CD14-positive monocyte (primary cell): ENCODE measurements at regions not wholly inside any gene's neighbourhood (a gene's known extent, or its start where the extent isn't known, plus 50 kb on each side); places are given as distances from the start of the nearest gene placed in this dataset.

Experiments used
- DNase-seq, 3 donors: peaks; one replicate each; pipeline ENCODE4 v3.0.0-alpha.2; 2011 to 2022
- H2AFZ ChIP-seq: 2 replicates; pipeline ENCODE4 v1.6.0; 2012; ENCODE audit warnings: mild to moderate bottlenecking, low read depth, low read length, inconsistent platforms; ENCODE audit not compliant: insufficient read depth, poor library complexity, severe bottlenecking
- H3K27ac ChIP-seq, 2 donors: 1 replicate in 1 of 2; 2 replicates in 1 of 2; pipeline ENCODE4 v1.5.1; 2012 to 2013; ENCODE audit warnings: low read length in 2 of 2, control low read depth in 1 of 2, inconsistent platforms in 1 of 2, low read depth in 1 of 2, mild to moderate bottlenecking in 1 of 2
- H3K27me3 ChIP-seq, 2 donors: one replicate each; pipeline versions ENCODE4 v1.6.0 to v1.6.1; 2011 to 2013; ENCODE audit warnings: low read length in 2 of 2; ENCODE audit not compliant: control insufficient read depth in 2 of 2, insufficient read depth in 2 of 2
- H3K36me3 ChIP-seq, 2 donors: replicated peaks in 1 of 2; 1 replicate in 1 of 2; 2 replicates in 1 of 2; pipeline versions ENCODE4 v1.5.1 to v1.6.1; 2012 to 2013; ENCODE audit warnings: low read length in 2 of 2, control low read depth in 1 of 2, inconsistent platforms in 1 of 2, mild to moderate bottlenecking in 1 of 2; ENCODE audit not compliant: insufficient read depth in 2 of 2, control insufficient read depth in 1 of 2
- H3K4me1 ChIP-seq, 2 donors: 1 replicate in 1 of 2; 2 replicates in 1 of 2; pipeline versions ENCODE4 v1.5.1 to v1.6.1; 2012 to 2013; ENCODE audit warnings: low read length in 2 of 2, control low read depth in 1 of 2, inconsistent platforms in 1 of 2, mild to moderate bottlenecking in 1 of 2, moderate library complexity in 1 of 2; ENCODE audit not compliant: insufficient read depth in 2 of 2, control insufficient read depth in 1 of 2
- H3K4me2 ChIP-seq: replicated peaks from 2 replicates; pipeline ENCODE3; 2012; ENCODE audit warnings: low read length, moderate library complexity, mild to moderate bottlenecking; ENCODE audit not compliant: poor library complexity, severe bottlenecking; ENCODE audit errors: extremely low read depth
- H3K4me3 ChIP-seq, 3 experiments: fragments of 200-600 bp in 1 of 3; sonication (generic) in 1 of 3; replicated peaks in 1 of 3; 1 replicate in 2 of 3; 2 replicates in 1 of 3; pipeline ENCODE4 v1.5.1; 2011 to 2013; ENCODE audit warnings: low read length in 3 of 3, mild to moderate bottlenecking in 3 of 3, control low read depth in 2 of 3, low read depth in 2 of 3, inconsistent platforms in 1 of 3, moderate library complexity in 1 of 3
- H3K79me2 ChIP-seq: 2 replicates; pipeline ENCODE4 v1.6.0; 2012; ENCODE audit warnings: mild to moderate bottlenecking, control low read depth, inconsistent platforms, low read length, moderate library complexity; ENCODE audit not compliant: insufficient read depth
- H3K9ac ChIP-seq: 2 replicates; pipeline ENCODE4 v1.6.0; 2017; ENCODE audit warnings: low read length, mild to moderate bottlenecking; ENCODE audit not compliant: insufficient read depth, poor library complexity, severe bottlenecking
- H3K9me3 ChIP-seq, 2 donors: replicated peaks in 1 of 2; 1 replicate in 1 of 2; 2 replicates in 1 of 2; pipeline versions ENCODE4 v1.5.1 to v1.6.1; 2012 to 2013; ENCODE audit warnings: low read length in 2 of 2, control low read depth in 1 of 2; ENCODE audit not compliant: control insufficient read depth in 1 of 2, insufficient read depth in 1 of 2
- H4K20me1 ChIP-seq: 2 replicates; pipeline ENCODE4 v1.6.0; 2012; ENCODE audit warnings: mild to moderate bottlenecking, low read length, control low read depth, moderate library complexity; ENCODE audit not compliant: insufficient read depth
- H3K27ac Mint-ChIP-seq, 7 donors: one replicate each; pipeline ENCODE4 v1.8.0; 2020; ENCODE audit warnings: mild to moderate bottlenecking in 7 of 7, mixed read lengths in 7 of 7, moderate library complexity in 6 of 7, inconsistent platforms in 2 of 7
- H3K27me3 Mint-ChIP-seq, 3 donors: one replicate each; pipeline ENCODE4 v1.8.0; 2021 to 2022; ENCODE audit warnings: low read depth in 3 of 3, mild to moderate bottlenecking in 3 of 3, mixed read lengths in 3 of 3, moderate library complexity in 3 of 3, inconsistent platforms in 1 of 3
- H3K36me3 Mint-ChIP-seq, 2 donors: one replicate each; pipeline ENCODE4 v1.8.0; 2020; ENCODE audit warnings: mixed read lengths in 2 of 2, inconsistent platforms in 1 of 2, mild to moderate bottlenecking in 1 of 2
- H3K4me1 Mint-ChIP-seq: one replicate; pipeline ENCODE4 v1.8.0; 2020; ENCODE audit warnings: mild to moderate bottlenecking, mixed read lengths
- H3K4me3 Mint-ChIP-seq, 2 donors: one replicate each; pipeline ENCODE4 v1.8.0; 2020; ENCODE audit warnings: mild to moderate bottlenecking in 2 of 2, mixed read lengths in 2 of 2, moderate library complexity in 1 of 2
- H3K9me3 Mint-ChIP-seq, 7 donors: one replicate each; pipeline ENCODE4 v1.8.0; 2020 to 2022; ENCODE audit warnings: mixed read lengths in 7 of 7, mild to moderate bottlenecking in 6 of 7, moderate library complexity in 6 of 7, inconsistent platforms in 2 of 7
- WGBS: methylation state at CpG from one replicate; pipeline ENCODE4 v1.1.5; 2013; ENCODE audit warnings: missing lambda C conversion rate; ENCODE audit not compliant: insufficient coverage; 5-methylcytosine and 5-hydroxymethylcytosine counted together
- intact Hi-C, 2 donors: fragments of 100-400 bp; cut with micrococcal nuclease; formaldehyde crosslinking; loops; one replicate each; pipeline versions ENCODE4 v1.15.0 to v1.15.1; 2023
- TF ChIP-seq, protein P1 (sequence below): fragments of 200-600 bp; IDR thresholded peaks from one replicate; pipeline ENCODE4 v1.8.0; 2022; ENCODE audit warnings: antibody characterized with exemption, mild to moderate bottlenecking

DNA sequence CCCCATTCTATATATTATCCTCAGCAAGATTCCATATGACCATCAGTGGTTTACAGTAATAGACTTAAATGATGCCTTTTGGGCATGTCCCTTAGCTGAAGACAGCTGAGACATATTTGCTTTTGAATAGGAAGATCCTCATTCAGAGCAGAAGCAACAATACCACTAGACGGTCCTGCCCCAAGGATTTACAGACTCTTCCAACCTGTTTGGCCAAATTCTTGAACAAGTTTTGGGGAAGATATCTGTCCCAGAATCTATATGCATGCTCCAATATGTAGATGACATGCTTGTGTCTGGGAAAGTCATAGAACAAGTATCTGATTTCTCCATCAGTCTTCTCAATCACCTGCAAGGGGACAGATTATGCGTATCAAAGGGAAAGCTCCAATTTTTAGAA lies 137.1 kb upstream of the RMP24 start:
- peak in 1 of 3 donors; percentile 44 for DNase-seq
- Histone ChIP-seq H3K36me3 (no peaks in the 10 kb centered on the region), H4K20me1 (no peaks in the 10 kb centered on the region), H3K4me1 (peaks cover 63 to 77% of the 10 kb centered on the region in 2 donors), H3K27me3 (no peaks in the 10 kb centered on the region), H3K27ac (peak overlapping the region in 1 of 2 donors; percentile 73), H3K9ac (no peak overlapping the region), H3K79me2 (no peaks in the 10 kb centered on the region), H2AFZ (no peak overlapping the region), H3K4me3 (peak overlapping the region in 1 of 3 experiments; percentile 41), H3K4me2 (peak overlapping the region; percentile 51), H3K9me3 (peaks cover 7 to 10% of the 10 kb centered on the region in 2 donors)
- intact Hi-C loops, result loop anchor here (5.0 to 10.0 kb wide), 2 partner anchors 33 to 229 kb away; partner anchors contain the start of gene RPRD1A (in 1 of the 2)
- TF ChIP-seq, protein P1, sequence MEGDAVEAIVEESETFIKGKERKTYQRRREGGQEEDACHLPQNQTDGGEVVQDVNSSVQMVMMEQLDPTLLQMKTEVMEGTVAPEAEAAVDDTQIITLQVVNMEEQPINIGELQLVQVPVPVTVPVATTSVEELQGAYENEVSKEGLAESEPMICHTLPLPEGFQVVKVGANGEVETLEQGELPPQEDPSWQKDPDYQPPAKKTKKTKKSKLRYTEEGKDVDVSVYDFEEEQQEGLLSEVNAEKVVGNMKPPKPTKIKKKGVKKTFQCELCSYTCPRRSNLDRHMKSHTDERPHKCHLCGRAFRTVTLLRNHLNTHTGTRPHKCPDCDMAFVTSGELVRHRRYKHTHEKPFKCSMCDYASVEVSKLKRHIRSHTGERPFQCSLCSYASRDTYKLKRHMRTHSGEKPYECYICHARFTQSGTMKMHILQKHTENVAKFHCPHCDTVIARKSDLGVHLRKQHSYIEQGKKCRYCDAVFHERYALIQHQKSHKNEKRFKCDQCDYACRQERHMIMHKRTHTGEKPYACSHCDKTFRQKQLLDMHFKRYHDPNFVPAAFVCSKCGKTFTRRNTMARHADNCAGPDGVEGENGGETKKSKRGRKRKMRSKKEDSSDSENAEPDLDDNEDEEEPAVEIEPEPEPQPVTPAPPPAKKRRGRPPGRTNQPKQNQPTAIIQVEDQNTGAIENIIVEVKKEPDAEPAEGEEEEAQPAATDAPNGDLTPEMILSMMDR, result no peak
- Mint-ChIP-seq H3K9me3 (peaks cover 11 to 19% (median 16%) of the 10 kb centered on the region in 7 donors), H3K36me3 (peaks cover 0 to 4% of the 10 kb centered on the region in 2 donors), H3K4me3 (peak overlapping the region in 1 of 2 donors; percentile 58), H3K27ac (peak overlapping the region; percentile 55 to 90 (median 79)), H3K27me3 (peaks cover 0 to 3% (median 1%) of the 10 kb centered on the region in 3 donors), H3K4me1 (peaks cover 77% of the 10 kb centered on the region)
- no CpG with 5 or more reads among the region's 2 CpGs for WGBS

DNA sequence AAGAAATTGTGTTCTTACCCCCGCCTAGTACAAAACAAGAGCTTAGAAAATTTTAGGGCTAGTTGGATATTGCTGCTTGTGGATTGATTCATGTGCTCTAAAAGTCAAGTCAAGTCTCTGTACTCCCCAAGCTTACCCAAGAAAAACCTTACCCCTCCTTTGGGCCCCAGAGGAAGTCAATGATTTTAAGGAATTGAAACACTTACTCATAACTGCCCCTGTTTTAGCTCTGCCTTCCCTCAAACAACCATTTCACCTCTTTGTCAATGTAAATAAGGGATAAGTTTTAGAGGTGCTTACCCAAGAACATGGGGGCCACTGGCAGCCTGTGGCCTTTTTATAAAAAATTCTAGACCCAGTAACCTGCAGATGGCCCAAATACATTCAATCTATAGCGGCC lies 136.6 kb upstream of the RMP24 start:
- peak overlapping the region; percentile 58 to 90 (median 79) for H3K27ac Mint-ChIP-seq
- no peaks in the 10 kb centered on the region for H3K79me2 ChIP-seq
- peaks cover 12 to 19% (median 16%) of the 10 kb centered on the region in 7 donors for H3K9me3 Mint-ChIP-seq
- no peaks in the 10 kb centered on the region for H3K27me3 ChIP-seq
- H2AFZ ChIP-seq, result no peak overlapping the region
- H3K4me1 ChIP-seq, result peaks cover 60 to 75% of the 10 kb centered on the region in 2 donors
- no peaks in the 10 kb centered on the region for H3K36me3 ChIP-seq
- peaks cover 2 to 4% of the 10 kb centered on the region in 2 donors for H3K36me3 Mint-ChIP-seq
- peak; percentile 69 to 95 (median 80) for DNase-seq
- peak overlapping the region; percentile 51 for H3K4me2 ChIP-seq
- peaks cover 0 to 4% (median 1%) of the 10 kb centered on the region in 3 donors for H3K27me3 Mint-ChIP-seq
- H3K9me3 ChIP-seq, result peaks cover 7 to 10% of the 10 kb centered on the region in 2 donors
- H3K4me3 ChIP-seq, result peak overlapping the region in 1 of 3 experiments; percentile 41
- TF ChIP-seq, protein P1, result no peak
- intact Hi-C loops, result loop anchor here (5.0 to 10.0 kb wide), 2 partner anchors 34 to 229 kb away; partner anchors contain the start of gene RPRD1A (in 1 of the 2)
- WGBS, result no CpG with 5 or more reads among the region's 2 CpGs
- H3K27ac ChIP-seq, result peak overlapping the region in 1 of 2 donors; percentile 73
- H3K4me3 Mint-ChIP-seq, result peak overlapping the region in 1 of 2 donors; percentile 58
- H3K9ac ChIP-seq, result no peak overlapping the region
- no peaks in the 10 kb centered on the region for H4K20me1 ChIP-seq
- H3K4me1 Mint-ChIP-seq, result peaks cover 73% of the 10 kb centered on the region
